HuH-7.5 (cell line): ENCODE measurements at regions not wholly inside any gene's neighbourhood (a gene's known extent, or its start where the extent isn't known, plus 50 kb on each side); places are given as distances from the start of the nearest gene placed in this dataset.
A peak's percentile ranks its signal among the peaks of the same experiment; 100 is the strongest.
"Not testable (repeated sequence)": the region's sequence is repeated elsewhere in the genome, so short reads cannot be mapped to it uniquely, and the experiment has no call there.

ENCODE experiments used
- DNase-seq: peaks from one replicate; pipeline ENCODE4 v3.0.0; 2011; ENCODE audit warnings: low spot score

DNA sequence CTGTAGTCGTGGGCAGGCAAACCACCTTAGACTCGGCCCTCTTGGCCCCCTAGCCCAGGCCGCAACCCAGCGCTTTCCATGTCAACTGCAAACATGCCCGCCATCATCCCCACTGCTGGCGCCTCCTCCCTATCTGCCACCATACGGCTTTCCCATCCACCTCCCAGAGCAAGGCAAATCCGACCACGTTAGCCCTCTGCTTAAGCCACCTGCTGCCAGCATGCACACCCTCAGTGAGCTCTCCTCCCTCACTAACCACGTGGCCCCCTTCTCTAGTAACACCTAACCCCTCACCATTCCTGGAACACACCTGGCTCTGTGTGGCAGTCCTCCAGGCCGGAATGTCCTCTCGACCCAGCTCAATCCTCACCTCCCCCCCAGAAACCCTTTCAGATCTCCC is 534.8 kb downstream of the TP53TG3F start:
- DNase-seq, result not testable (repeated sequence)

DNA sequence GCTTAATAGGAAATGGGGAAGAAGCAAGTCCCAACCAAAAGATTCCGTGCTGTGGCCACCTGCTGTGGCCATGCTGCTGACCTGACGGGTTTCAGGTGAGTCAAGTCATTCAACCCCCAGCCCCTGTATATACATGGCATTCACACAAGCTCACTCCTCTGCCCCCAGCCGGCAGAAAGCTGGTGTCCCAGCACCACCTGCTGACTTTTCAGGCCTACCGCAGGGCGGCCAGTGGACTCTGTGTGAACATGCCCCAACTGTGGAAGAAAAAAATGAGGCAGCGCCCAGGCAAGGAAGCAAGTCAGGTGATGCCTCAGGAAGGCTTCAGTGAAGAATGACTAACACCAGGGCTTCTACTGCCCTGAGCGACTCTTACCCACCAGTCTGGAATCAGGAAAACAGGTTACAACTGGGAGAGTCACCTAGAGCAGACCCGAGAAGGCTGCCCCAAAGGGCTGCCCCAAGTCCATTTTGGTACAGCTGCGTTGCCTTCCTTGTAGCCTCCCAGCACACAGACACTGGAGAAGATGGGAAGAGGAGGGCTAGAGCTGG is 536.5 kb downstream of the TP53TG3F start:
- peak; percentile 6 for DNase-seq

DNA sequence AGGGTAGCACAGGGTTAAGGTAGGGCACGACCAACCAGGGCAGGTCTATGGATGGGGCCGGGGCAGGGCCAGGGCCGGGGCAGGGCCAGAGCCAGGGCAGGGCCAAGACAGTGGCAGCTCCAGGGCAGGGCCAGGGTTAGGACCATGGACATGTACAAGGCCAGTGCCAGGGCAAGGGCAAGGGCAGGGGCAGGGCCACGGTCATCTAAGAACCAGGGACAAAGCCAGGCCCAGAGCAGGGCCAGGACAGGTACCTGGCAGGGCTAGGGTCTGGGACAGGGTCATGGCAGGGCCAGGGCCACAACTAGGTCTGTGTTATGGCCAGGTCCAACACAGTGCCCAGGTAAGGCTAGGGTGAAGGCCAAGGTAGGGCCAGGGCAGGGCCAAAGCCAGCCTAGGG is 541.8 kb downstream of the TP53TG3F start:
- not testable (repeated sequence) for DNase-seq

DNA sequence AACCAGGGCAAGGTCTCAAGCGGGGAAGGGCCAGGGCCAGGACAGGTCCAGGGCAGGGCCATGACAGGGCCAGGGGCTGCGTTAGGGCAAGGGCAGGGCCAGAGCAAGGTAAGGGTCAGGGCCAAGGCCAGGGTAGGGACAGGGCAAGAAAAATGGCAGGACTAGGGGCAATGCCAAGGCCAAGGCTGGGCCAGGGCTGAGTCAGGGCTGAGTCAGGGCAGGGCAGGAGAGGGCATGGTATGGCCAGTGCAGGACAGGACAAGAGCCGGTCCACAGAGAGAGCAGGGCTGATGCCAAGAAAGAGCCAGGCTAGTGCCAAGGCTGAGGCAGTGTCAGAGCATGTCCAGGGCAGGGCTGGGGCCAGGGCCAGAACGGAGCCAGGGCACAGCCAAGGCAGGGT is 542.5 kb downstream of the TP53TG3F start:
- not testable (repeated sequence) for DNase-seq

DNA sequence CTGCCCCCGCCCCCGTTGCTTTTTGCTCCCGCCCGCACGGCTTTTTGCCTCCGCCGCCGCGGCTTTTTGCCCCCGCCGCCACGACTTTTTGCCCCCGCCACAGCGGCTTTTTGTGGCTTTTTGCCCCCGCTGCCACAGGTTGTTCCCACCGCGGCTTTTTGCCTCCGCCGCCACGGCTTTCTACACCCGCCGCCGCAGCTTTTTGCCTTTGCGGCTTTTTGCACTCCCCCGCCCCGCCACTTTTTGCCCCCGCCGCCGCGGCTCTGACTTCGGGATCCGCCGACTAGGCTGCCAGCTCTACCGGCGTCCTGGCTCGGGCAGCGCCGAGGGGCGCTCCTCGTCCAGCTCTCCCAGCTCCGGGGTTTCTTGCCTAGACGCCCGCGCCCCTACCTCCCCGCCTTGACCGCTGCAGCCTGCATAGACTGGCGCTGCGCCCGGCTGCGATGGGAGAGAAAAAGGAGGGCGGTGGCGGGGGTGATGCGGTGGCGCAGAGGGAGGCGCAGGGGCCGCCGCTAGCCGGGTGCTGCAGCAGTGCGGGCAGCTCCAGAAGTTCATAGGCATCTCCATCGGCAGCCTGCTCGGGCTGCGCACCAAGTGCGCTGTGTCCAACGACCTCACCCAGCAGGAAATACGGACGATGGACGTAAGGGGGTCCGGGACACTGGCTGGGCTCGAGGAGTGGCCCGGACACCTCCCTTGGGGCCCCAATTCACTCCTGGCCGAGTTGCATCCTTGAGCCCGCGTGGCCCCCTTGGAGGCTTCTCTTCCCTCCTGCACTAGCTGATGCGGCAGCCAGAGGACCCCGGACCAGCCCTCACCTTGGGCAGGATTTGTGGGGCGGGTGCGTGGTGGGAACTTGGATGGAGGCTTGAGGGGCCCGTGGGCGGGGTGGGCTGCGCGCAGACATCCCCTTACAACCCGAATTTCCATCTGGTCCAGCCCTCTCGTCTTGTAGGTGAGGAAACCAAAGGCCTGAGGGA is 555.7 kb downstream of the TP53TG3F start:
- not testable (repeated sequence) for DNase-seq

DNA sequence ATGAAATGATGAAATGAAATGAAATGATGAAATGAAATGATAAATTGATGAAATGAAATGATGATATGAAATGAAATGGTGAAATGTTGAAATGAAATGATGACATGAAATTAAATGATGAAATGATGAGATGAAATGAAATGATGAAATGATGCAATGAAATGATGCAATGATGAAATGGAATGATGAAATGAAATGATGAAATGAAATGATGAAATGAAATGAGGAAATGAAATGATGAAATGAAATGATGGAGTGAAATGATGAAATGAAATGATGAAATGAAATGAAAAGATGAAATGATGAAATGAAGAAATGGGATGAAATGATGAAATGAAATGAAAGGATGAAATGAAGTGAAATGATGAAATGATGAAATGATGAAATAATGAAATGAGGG is 558.9 kb downstream of the TP53TG3F start:
- DNase-seq, result not testable (repeated sequence)

DNA sequence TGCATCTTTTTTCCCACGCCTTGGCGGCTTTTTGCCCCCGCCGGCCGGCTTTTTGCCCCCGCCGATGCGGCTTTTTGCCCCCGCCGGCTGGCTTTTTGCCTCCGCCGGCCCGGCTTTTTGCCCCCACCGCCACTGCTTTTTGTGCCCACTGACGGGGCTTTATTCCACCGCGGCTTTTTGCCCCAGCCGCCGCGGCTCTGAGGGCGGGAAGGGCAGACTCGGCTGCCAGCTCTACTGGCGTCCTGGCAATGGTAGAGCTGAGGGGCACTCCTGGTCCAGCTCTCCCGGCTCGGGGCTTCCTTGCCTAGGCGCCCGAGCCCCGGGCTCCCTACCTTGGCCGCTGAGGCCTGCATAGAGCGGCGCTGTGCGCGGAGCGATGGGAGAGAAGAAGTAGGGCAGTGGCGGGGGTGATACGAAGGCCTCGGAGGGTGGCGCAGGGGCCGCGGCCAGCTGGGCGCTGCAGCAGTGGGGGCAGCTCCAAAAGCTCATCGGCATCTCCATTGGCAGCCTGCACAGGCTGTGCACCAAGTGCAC is 591.4 kb downstream of the TP53TG3F start:
- no peak for DNase-seq

DNA sequence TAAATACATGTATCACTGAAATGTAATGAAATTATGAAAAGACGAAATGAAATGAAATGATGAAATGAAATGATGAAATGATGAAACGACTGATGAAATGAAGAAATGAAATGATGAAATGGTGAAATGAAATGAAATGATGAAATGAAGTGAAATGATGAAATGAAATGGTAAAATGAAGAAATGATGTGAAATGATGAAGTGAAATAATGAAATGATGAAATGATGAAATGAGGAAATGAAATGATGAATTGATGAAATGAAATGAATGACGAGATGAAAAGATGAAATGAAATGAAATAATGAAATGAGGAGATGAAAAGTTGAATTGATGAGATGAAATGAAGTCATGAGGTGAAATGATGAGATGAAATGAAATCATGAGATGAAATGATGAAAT is 594.7 kb downstream of the TP53TG3F start:
- no peak for DNase-seq

DNA sequence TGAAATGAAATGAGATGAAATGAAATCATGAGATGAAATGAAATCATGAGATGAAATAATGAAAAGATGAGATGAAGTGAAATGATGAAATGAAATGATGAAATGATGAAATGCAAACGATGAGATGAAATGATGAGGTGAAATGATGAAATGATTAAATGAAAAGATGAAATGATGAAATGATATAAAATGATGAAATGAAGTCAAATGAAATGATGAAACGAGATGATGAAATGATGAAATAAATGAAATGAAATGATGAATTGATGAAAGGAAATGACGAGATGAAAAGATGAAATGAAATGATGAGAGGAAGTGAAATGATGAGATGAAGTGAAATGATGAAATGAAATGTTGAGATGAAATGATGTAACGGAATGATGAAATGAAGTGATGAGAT is 595.6 kb downstream of the TP53TG3F start:
- no peak for DNase-seq

DNA sequence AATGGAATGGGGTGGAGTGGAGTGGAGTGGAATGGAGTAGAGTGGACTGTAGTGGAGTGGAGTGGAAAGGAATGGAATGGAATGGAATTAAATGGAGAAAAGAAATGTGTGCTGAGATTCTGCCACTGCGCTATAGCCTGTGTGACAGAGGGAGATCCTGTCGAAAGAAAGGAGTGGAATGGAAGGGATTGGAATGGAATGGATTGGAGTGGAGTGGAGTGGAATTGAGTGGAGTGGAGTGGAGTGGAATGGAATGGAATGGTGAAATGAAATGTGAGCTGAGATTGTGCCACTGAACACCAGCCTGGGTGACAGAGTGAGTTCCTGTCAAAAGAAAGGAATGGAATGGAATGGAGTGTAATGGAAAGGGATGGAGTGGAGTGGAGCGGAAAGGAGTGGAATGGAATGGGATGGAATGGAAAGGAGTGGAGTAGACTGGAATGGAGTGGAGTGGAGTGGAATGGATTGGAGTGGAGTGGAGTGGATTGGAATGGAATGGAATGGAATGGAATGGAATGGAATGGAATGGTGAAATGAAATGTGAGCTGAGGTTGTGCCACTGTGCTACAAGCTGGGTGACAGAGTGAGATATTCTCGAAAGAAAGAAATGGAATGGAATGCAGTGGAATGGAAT is 603.3 kb downstream of the TP53TG3F start:
- DNase-seq, result not testable (repeated sequence)

DNA sequence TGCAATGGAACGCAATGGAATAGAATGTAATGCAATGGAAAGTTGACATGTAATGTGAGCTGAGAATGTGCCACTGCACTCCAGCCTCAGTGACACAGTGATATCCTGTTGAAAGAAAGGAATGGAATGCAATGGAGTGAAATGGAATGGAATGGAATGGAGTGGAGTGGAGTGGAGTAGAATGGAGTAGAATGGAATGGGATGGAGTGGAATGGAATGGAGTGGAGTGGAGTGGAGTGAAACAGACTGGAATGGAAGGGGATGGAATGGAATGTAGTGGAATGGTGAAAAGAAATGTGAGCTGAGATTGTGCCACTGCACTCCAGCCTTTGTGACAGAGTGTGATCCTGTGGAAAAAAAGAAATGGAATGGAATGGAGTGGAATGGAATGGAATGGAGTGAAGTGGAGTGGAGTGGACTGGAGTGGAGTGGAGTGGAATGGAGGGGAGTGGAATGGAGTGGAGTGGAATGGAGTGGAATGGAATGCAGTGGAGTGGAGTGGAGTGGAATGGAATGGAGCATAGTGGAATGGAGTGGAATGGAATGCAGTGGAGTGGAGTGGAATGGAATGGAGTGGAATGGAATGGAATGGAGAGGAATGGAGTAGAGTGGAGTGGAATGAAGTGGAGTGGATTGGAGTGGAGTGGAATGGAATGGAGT is 604.2 kb downstream of the TP53TG3F start:
- DNase-seq, result not testable (repeated sequence)

DNA sequence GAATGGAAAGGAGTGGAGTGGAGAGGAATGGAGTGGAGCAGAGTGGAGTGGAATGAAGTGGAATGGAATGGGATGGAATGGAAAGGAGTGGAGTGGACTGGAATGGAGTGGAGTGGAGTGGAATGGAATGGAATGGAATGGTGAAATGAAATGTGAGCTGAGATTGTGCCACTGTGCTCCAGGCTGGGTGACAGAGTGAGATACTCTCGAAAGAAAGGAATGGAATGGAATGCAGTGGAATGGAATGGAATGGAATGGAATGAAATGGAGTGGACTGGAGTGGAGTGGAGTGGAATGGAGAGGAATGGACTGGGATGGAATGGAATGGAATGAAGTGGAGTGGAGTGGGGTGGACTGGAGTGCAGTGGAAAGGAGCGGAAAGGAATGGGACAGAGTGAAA is 605.2 kb downstream of the TP53TG3F start:
- DNase-seq, result not testable (repeated sequence)

DNA sequence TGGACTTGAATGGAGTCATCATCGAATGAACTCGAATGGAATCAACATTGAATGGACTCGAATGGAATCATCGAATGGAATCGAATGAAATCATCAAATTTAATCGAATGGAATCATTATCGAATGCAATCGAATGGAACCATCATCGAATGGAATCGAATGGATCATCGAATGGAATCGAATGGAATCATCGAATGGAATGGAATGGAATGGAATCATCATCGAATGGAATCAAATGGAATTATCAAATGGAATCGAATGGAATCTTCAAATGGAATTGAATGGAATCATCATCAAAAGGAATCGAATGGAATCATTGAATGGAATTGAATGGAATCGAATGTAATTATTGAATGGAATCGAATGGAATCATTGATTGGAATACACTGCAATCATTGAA is 610.3 kb downstream of the TP53TG3F start:
- DNase-seq, result not testable (repeated sequence)

DNA sequence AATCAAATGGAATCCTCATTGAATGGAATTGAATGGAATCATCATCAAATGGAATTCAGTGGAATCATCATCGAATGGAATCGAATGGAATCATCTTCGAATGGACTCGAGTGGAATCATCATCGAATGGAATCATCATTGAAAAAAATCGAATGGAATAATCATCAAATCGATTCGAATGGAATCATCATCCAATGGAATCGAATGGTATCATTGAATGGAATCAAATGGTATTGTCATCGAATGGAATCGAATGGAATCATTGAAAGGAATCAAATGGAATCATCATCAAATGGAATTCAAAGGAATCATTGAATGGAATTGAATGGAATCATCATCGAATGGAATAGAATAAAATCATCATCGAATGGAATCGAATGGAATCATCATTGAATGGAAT is 619.3 kb downstream of the TP53TG3F start:
- DNase-seq, result no peak

DNA sequence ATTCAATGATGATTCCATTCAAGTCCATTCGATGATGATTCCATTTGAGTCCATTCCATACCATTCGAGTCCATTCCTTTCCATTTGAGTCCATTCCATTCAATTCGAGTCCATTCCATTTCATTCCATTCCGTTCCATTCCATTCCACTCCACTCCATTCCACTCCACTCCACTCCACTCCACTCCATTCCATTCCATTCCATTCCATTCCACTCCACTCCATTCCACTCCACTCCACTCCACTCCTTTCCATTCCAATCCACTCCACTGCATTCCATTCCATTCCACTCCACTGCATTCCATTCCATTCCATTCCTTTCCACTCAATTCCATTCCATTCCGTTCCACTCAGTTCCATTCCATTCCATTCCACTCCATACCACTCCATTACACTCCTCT is 625.6 kb downstream of the TP53TG3F start:
- not testable (repeated sequence) for DNase-seq

DNA sequence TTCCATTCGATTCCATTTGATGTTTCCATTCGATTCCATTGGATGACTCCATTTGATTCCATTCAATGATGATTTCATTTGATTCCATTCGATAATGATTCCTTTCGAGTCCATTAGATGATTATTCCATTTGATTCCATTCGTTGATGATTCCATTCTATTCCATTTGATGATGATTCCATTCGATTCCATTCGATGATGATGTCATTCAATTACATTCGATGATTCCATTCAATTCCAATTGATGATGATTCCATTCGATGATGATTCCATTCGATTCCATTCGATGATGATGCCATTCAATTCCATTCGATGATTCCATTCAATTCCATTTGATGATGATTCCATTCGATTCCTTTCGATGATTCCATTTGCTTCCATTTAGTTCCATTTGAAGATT is 635.6 kb downstream of the TP53TG3F start:
- DNase-seq, result not testable (repeated sequence)

DNA sequence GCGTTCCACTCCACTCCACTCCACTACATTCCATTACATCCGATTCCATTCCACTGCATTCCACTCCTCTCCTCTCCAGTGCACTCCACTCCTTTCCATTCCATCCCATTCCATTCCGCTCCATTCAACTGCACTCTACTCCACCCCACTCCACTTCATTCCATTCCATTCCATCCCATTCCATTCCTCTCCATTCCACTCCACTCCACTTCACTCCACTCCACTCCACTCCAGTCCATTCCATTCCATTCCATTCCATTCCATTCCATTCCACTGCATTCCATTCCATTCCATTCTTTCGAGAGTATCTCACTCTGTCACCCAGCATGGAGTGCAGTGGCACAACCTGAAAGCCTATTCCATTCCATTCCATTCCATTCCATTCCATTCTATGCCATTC is 637.5 kb downstream of the TP53TG3F start:
- DNase-seq, result not testable (repeated sequence)

DNA sequence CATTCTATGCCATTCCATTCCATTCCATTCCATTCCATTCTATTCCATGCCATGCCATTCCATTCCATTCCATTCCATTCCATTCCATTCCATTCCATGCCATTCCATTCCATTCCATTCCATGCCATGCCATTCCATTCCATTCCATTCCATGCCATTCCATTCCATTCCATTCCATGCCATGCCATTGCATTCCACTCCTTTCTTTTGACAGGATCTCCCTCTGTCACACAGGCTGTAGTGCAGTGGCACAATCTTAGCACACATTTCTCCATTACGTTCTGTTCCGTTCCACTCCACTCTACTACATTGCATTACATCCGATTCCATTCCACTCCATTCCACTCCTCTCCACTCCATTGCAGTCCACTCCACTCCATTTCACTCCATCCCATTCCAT is 637.9 kb downstream of the TP53TG3F start:
- not testable (repeated sequence) for DNase-seq

DNA sequence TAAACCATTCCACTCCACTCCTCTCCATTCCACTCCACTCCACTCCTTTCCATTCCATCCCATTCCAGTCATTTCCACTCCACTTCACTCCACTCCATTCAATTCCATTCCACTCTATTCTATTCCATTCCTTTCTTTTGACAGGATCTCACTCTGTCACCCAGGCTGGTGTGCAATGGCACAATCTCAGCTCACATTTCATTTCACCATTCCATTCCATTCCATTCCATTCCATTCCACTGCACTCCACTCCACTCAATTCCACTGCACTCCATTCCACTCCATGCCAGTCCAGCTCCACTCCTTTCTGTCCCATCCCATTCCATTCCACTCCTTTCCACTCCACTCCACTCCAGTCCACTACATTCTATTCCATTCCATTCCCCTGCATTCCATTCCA is 638.6 kb downstream of the TP53TG3F start:
- not testable (repeated sequence) for DNase-seq

DNA sequence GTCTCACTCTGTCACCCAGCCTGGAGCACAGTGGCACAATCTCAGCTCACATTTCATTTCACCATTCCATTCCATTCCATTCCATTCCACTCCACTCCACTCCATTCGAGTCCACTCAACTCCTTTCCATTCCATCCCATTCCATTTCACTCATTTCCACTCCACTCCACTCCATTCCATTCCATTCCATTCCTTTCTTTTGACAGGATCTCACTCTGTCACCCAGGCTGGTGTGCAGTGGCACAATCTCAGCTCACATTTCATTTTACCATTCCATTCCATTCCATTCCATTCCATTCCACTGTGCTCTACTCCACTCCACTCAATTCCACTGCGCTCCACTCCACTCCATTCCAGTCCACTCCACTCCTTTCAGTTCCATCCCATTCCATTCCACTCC is 639.6 kb downstream of the TP53TG3F start:
- DNase-seq, result not testable (repeated sequence)
